Coronary artery (tissue), 2 donors: ENCODE measurements at regions not wholly inside any gene's neighbourhood (a gene's known extent, or its start where the extent isn't known, plus 50 kb on each side); places are given as distances from the start of the nearest gene placed in this dataset.
"Not testable (repeated sequence)": the region's sequence is repeated elsewhere in the genome, so short reads cannot be mapped to it uniquely, and the experiment has no call there.

Experiments
- DNase-seq: peaks from one replicate; pipeline ENCODE4 v3.0.0-alpha.2; 2017; ENCODE audit warnings: low spot score
- H3K27ac ChIP-seq, 2 donors: fragments of 200-600 bp; sonication (generic); one replicate each; pipeline ENCODE4 v1.5.1; 2016 to 2019
- H3K4me3 ChIP-seq: fragments of 200-600 bp; sonication (generic); 2 replicates; pipeline ENCODE4 v1.5.1; 2016; ENCODE audit warnings: mild to moderate bottlenecking, moderate library complexity
- TF ChIP-seq, protein P1 (sequence below): fragments of 200-600 bp; sonication (generic); IDR thresholded peaks from one replicate; pipeline ENCODE4 v1.5.1; 2019; ENCODE audit warnings: antibody characterized with exemption

DNA sequence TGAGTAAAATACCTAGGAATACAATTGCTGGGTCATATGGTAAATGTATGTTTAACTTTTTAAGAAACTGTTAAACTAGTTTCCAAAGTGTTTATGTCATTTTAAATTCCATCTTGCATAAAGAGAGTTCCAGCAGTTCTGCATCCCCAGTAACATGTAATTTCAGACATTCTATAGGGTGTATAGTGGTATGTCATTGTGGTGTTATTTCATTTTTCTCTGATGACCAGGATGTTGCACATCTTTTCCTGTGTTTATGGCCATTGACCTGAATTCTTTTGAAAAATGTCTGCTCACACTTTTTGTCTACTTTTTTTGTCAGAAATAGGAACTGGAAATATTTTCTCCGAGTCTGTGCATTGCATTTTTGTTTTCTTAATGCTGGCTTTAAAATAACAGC lies 128.9 kb downstream of the TMEM200A start:
- no peak overlapping the region for H3K4me3 ChIP-seq
- no peak for DNase-seq
- TF ChIP-seq, protein P1, sequence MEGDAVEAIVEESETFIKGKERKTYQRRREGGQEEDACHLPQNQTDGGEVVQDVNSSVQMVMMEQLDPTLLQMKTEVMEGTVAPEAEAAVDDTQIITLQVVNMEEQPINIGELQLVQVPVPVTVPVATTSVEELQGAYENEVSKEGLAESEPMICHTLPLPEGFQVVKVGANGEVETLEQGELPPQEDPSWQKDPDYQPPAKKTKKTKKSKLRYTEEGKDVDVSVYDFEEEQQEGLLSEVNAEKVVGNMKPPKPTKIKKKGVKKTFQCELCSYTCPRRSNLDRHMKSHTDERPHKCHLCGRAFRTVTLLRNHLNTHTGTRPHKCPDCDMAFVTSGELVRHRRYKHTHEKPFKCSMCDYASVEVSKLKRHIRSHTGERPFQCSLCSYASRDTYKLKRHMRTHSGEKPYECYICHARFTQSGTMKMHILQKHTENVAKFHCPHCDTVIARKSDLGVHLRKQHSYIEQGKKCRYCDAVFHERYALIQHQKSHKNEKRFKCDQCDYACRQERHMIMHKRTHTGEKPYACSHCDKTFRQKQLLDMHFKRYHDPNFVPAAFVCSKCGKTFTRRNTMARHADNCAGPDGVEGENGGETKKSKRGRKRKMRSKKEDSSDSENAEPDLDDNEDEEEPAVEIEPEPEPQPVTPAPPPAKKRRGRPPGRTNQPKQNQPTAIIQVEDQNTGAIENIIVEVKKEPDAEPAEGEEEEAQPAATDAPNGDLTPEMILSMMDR, result no peak

DNA sequence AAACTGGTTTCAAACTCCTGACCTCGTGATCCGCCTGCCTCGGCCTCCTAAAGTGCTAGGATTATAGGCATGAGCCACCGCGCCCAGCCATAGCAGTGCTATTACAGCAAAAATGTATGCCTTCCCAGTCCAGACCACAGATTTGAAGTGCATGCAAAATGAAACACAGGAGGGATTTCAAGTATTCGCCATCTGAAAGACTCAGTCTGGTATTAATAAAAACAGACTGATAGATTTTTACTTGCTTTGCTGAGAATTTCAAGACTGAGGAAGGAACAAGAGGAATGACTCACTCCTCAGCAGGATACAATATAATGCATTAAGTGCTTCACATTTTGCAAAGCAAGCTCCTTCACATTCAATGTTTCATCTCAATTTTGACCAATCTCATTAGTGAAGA lies 134.9 kb downstream of the TMEM200A start:
- TF ChIP-seq, protein P1, result no peak
- H3K27ac ChIP-seq, result no peak overlapping the region
- no peak for DNase-seq
- no peak overlapping the region for H3K4me3 ChIP-seq

More for the DNA sequence above, 128.9 kb downstream of the TMEM200A start:
- no peak overlapping the region for H3K27ac ChIP-seq

DNA sequence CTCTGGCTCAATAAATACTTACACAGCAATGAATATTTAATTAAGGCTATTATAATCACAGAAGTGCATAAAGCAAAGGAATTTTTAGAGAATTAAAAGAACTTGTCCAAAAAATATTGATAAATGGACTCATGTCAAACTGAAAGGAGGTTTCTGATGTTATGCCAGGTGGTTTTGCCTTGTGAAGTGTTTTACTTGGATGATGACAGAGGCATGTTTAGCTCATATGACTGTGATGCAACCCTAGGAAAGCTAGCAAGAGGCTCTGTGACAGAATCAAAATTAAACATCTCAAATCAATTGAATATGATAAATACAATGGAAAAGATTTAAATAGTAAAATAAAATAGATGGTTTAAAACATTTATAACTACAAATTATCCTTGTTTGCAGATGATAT lies 137.3 kb downstream of the TMEM200A start:
- no peak overlapping the region for H3K4me3 ChIP-seq
- no peak for DNase-seq
- TF ChIP-seq, protein P1, result no peak
- no peak overlapping the region for H3K27ac ChIP-seq

DNA sequence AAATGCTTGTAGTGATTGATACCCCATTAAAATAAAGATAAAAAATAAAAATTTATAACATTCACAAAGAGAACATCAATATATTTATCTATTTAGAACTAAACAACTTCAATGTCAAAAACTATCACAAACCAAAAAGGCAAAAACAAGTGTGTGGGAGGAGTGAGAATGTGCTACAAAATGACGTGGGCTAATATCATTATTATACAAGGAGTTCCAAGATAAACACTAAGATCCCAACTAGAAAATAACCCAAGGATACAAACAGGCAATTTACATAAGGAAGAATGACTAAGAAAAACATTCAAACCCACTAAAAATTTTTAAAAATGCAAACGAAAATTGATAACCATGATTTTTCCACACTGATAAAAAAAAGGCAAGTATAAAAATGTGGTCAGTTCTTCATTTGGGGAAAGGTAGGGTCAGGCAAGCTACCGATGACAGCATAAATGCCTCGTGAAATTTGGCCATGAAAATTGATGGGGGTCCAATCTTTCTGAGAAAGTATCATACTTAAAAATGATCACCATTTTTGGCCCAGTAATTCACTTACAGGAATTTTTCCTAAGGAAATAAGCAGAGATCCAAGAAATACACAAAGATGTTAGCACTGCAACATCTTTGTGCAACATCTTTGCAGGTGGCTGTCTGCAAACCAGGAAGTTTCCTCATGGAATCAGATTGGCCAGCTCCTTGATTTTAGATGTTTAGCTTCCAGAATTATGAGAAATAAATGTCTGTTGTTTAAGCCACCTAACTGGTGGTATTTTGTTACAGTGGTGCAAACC lies 140.2 kb downstream of the TMEM200A start:
- TF ChIP-seq, protein P1, result no peak
- Histone ChIP-seq H3K27ac (no peak overlapping the region), H3K4me3 (no peak overlapping the region)

DNA sequence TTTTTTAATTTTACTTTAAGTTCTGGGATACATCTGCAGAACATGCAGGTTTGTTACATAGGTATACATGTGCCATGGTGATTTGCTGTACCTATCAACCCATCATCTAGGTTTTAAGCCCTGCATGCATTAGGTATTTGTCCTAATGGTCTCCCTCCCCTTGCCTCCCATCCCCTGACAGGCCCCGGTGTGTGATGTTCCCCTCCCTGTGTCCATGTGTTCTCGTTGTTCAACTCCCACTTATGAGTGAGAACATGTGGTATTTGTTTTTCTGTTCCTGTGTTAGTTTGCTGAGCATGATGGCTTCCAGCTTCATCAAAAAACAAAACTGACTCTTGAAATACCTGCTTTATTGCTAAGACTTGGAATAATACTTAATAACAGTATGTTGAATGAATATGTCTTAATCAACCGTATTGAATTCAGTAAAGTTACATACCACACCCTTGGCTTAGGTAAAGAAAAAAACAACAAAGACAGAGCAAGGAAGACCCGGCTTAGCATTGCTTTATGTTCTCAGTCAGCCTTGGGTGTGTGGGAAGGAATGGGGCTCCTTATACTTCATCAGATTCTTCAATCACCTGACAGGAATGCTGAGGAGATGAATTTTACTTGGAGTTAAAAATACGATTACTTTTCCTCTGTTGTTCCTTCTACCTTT lies 141.3 kb downstream of the TMEM200A start:
- H3K27ac ChIP-seq, DNase-seq, H3K4me3 ChIP-seq: not testable (repeated sequence)

More for the DNA sequence above, 140.2 kb downstream of the TMEM200A start:
- DNase-seq, result no peak

DNA sequence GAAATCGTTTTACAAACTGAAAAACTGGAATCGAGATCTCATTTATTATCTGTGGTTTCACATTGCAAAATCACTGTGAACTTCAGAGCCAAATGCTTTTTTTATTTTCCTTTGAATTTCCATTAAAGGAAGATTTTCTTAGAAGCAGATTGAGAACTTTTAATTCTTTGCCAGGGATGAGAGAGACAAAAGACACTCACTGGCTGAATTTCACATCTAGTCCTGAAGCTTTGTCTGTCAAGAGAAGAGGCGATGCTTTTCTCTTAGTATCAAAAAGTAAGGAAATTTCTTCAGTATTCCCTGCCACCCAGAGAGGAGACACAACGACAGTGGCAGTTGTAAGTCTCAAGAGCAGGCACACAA lies 141.8 kb downstream of the TMEM200A start:
- TF ChIP-seq, protein P1, result no peak
- Histone ChIP-seq H3K27ac (no peak overlapping the region), H3K4me3 (no peak overlapping the region)
- DNase-seq, result no peak

DNA sequence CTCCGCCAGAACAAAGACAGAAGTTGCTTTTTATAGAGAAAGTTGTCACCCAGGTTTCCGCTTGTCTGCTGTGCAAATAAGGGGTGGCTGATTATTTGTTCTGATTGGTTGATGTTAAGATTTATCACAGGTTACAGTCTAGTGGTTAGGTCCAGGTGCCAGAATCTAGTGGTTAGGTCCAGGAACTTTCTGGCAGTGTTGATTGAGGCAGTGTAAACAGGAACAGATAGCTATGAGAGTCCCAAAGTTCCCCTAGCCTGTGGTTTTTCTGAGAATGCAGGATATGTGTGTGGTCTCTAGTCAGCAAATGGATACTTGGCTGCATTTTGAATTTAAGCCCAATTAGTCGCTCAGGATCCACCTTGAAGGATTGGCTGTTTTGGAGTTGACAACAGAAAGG lies 148.0 kb downstream of the TMEM200A start:
- Histone ChIP-seq H3K4me3 (no peak overlapping the region), H3K27ac (no peak overlapping the region)
- TF ChIP-seq, protein P1, result no peak
- no peak for DNase-seq
